ENCODE measurements at regions not wholly inside any gene's neighbourhood (a gene's known extent, or its start where the extent isn't known, plus 50 kb on each side); places are given as distances from the start of the nearest gene placed in this dataset.

DNA sequence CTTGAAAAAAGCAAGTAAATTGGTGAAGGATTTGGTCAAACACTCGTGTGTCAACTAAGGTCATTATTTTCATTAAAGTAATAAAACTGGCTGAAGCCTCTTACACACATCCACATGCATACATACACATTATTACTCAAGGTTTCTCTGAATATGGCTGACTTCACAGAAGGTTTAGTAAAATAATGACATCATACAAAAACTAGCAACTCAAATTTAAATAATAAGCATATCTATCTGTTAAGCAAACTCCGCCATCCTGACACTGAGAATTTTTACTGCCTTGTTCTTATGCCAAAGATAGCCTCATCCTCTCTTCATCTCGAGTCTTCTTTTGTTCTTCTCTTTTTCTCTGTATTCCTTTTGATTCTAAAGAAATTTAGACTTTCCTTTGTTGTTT lies 739.1 kb downstream of the GBE1 start:
- ATAC-seq (ENCODE audit: low read depth) (no peak), DNase-seq (ENCODE audit: low spot score in 2 of 2) (no peak)
- no peak overlapping the region for H3K4me3 Mint-ChIP-seq
- no peaks in the 10 kb centered on the region for H3K4me1 Mint-ChIP-seq
- no peaks in the 10 kb centered on the region for H3K36me3 Mint-ChIP-seq
- no peak overlapping the region for H3K27ac Mint-ChIP-seq
- H3K9me3 Mint-ChIP-seq = peaks cover 3% of the 10 kb centered on the region
- H3K27me3 Mint-ChIP-seq = no peaks in the 10 kb centered on the region

GRCh38 chr3:81013360-81013759 lies 748.1 kb downstream of the GBE1 start:
- Mint-ChIP-seq H3K4me1 (no peaks in the 10 kb centered on the region), H3K27me3 (no peaks in the 10 kb centered on the region), H3K27ac (no peak overlapping the region), H3K9me3 (peaks cover 7% of the 10 kb centered on the region), H3K4me3 (no peak overlapping the region), H3K36me3 (no peaks in the 10 kb centered on the region)
- no peak for ATAC-seq (ENCODE audit: low read depth)
- DNase-seq (ENCODE audit: low spot score in 2 of 2) = no peak

DNA sequence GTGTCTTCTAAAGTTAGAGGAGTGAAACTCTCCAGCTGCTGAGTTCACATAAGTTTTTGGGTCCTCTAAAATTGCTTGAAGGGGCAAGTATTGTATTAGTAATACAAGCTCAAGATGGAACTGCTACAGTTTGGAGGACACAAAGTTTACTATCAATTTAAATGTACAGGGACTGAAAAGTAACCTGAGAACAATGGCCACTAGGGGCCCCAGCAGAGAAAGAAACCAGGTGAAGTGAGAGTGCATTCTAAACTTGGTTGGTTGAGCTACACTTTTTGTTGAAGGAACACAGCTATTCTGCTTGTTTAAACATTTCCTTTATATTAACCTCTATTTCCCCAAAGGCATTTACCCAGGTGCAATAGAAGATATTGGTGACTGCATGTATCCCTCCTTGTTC lies 755.5 kb downstream of the GBE1 start:
- Mint-ChIP-seq H3K27ac (no peak overlapping the region), H3K4me3 (no peak overlapping the region), H3K9me3 (peaks cover 3% of the 10 kb centered on the region), H3K27me3 (no peaks in the 10 kb centered on the region), H3K4me1 (no peaks in the 10 kb centered on the region), H3K36me3 (no peaks in the 10 kb centered on the region)
- DNase-seq (ENCODE audit: low spot score in 2 of 2) (no peak), ATAC-seq (ENCODE audit: low read depth) (no peak)

- Mint-ChIP-seq H3K27ac (no peak overlapping the region), H3K27me3 (no peaks in the 10 kb centered on the region), H3K36me3 (no peaks in the 10 kb centered on the region), H3K4me1 (no peaks in the 10 kb centered on the region), H3K9me3 (peaks cover 4% of the 10 kb centered on the region), H3K4me3 (no peak overlapping the region)
- no peak for ATAC-seq (ENCODE audit: low read depth)
- DNase-seq (ENCODE audit: low spot score in 2 of 2) = no peak
Measured at GRCh38 chr3:81003817-81004216, 757.6 kb downstream of the GBE1 start.

GRCh38 chr3:81003008-81003645 lies 758.3 kb downstream of the GBE1 start:
- H3K4me3 Mint-ChIP-seq = no peak overlapping the region
- H3K27ac Mint-ChIP-seq = no peak overlapping the region
- no peaks in the 10 kb centered on the region for H3K4me1 Mint-ChIP-seq
- no peak for DNase-seq (ENCODE audit: low spot score in 2 of 2)
- H3K36me3 Mint-ChIP-seq = no peaks in the 10 kb centered on the region
- H3K9me3 Mint-ChIP-seq = peaks cover 4% of the 10 kb centered on the region
- no peaks in the 10 kb centered on the region for H3K27me3 Mint-ChIP-seq
- ATAC-seq (ENCODE audit: low read depth) = no peak

- Mint-ChIP-seq H3K9me3 (peaks cover 5% of the 10 kb centered on the region), H3K27ac (no peak overlapping the region), H3K36me3 (no peaks in the 10 kb centered on the region), H3K4me3 (no peak overlapping the region), H3K27me3 (no peaks in the 10 kb centered on the region), H3K4me1 (no peaks in the 10 kb centered on the region)
- ATAC-seq (ENCODE audit: low read depth) = no peak
- DNase-seq (ENCODE audit: low spot score in 2 of 2) = no peak
Measured at GRCh38 chr3:80999481-80999880, 762.0 kb downstream of the GBE1 start.

GRCh38 chr3:80998022-80998421 lies 763.4 kb downstream of the GBE1 start:
- no peak overlapping the region for H3K4me3 Mint-ChIP-seq
- H3K27ac Mint-ChIP-seq = no peak overlapping the region
- H3K27me3 Mint-ChIP-seq = no peaks in the 10 kb centered on the region
- peaks cover 5% of the 10 kb centered on the region for H3K9me3 Mint-ChIP-seq
- no peak for ATAC-seq (ENCODE audit: low read depth)
- DNase-seq (ENCODE audit: low spot score in 2 of 2) = no peak
- H3K36me3 Mint-ChIP-seq = no peaks in the 10 kb centered on the region
- H3K4me1 Mint-ChIP-seq = no peaks in the 10 kb centered on the region

- Mint-ChIP-seq H3K27me3 (no peaks in the 10 kb centered on the region), H3K4me3 (no peak overlapping the region), H3K36me3 (no peaks in the 10 kb centered on the region), H3K27ac (no peak overlapping the region), H3K9me3 (peaks cover 5% of the 10 kb centered on the region), H3K4me1 (no peaks in the 10 kb centered on the region)
- ATAC-seq (ENCODE audit: low read depth) = no peak
- DNase-seq (ENCODE audit: low spot score in 2 of 2) = no peak
Measured at GRCh38 chr3:80997622-80998021, 763.8 kb downstream of the GBE1 start.

DNA sequence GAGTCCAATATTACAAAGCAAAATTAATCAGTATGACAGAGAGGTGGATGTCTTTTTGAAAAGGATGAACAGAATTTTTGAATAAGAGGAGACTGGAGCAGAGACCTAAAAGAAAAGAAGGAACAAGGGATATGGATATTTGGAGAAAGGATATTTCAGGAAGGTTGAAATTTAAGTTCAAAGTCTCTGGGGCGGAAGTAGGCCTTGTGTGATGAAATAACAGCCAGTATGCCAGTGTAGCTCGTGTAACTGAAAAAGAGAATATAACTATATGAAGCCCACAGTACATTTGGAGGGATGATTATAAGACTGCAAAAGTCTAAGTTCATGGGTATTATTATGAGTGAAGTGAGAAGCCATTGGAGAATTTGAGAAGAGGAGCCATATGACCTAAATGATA lies 766.7 kb downstream of the GBE1 start:
- Mint-ChIP-seq H3K36me3 (no peaks in the 10 kb centered on the region), H3K4me3 (no peak overlapping the region), H3K4me1 (no peaks in the 10 kb centered on the region), H3K27me3 (no peaks in the 10 kb centered on the region), H3K9me3 (peaks cover 5% of the 10 kb centered on the region), H3K27ac (no peak overlapping the region)
- DNase-seq (ENCODE audit: low spot score in 2 of 2) = no peak
- ATAC-seq (ENCODE audit: low read depth) = no peak

GRCh38 chr3:80994085-80994665 lies 767.3 kb downstream of the GBE1 start:
- Mint-ChIP-seq H3K4me3 (no peak overlapping the region), H3K27me3 (no peaks in the 10 kb centered on the region), H3K36me3 (no peaks in the 10 kb centered on the region), H3K27ac (no peak overlapping the region), H3K9me3 (peaks cover 4% of the 10 kb centered on the region), H3K4me1 (no peaks in the 10 kb centered on the region)
- no peak for ATAC-seq (ENCODE audit: low read depth)
- no peak for DNase-seq (ENCODE audit: low spot score in 2 of 2)

GRCh38 chr3:80993241-80993945 lies 768.1 kb downstream of the GBE1 start:
- H3K9me3 Mint-ChIP-seq = peaks cover 4% of the 10 kb centered on the region
- no peaks in the 10 kb centered on the region for H3K27me3 Mint-ChIP-seq
- no peak overlapping the region for H3K27ac Mint-ChIP-seq
- no peaks in the 10 kb centered on the region for H3K4me1 Mint-ChIP-seq
- DNase-seq (ENCODE audit: low spot score in 2 of 2) = no peak
- no peaks in the 10 kb centered on the region for H3K36me3 Mint-ChIP-seq
- ATAC-seq (ENCODE audit: low read depth) = no peak
- no peak overlapping the region for H3K4me3 Mint-ChIP-seq

DNA sequence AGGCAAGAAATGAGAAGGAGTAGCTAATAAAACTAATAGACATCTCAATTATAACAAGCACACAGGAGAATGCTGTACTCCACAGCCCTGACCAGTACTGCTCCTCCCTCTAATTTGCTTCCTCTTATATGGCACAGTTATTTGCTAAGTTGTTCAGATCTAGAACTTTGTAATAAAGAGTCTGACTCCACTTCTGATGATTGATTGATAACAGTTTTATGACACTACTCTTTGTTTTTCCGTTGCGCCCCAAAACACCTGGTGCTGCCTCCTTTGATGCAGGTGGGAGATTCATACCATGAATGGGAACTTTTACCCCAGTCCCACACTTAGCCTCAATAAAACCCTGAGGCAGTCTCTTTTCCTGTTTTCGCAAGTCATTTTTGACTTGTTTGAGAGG lies 777.7 kb downstream of the GBE1 start:
- DNase-seq (ENCODE audit: low spot score in 2 of 2) (no peak), ATAC-seq (ENCODE audit: low read depth) (no peak)
- Mint-ChIP-seq H3K27me3 (no peaks in the 10 kb centered on the region), H3K9me3 (peaks cover 5% of the 10 kb centered on the region), H3K4me1 (no peaks in the 10 kb centered on the region), H3K27ac (no peak overlapping the region), H3K36me3 (no peaks in the 10 kb centered on the region), H3K4me3 (no peak overlapping the region)

DNA sequence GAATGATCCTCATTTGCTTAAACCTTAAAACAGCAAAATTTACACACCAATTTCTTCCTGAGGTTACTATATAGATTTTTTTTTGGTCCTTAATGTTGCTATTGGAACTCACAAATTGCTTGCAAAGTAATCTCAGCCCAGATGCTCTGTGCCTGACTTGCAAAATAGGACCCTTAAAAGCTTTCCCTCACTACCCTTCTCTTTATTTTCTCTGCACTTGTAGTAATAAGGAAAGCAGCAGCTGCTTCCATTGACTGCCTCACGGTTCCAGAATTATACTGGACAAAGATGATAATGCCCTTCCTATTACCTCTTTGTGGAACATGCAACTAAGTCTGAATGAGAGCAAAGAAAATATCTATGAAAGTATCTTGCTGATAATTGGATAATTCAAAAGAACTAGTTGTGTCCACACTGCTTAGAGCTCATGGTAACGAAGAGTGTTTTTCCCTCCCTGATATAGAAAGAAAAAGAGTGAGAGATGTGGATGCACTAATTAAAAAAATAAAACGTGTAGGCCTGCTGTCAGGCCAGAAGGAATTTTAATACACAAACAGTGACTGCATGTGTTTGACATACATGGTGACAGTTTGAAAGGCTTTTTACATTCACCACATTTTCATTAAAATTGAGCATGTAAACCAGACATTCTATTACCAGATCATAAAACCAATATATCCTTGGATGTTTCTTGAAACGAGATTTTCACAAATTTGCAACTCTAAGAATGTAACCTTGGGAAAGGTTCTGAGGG lies 783.1 kb downstream of the GBE1 start:
- no peak overlapping the region for H3K4me3 Mint-ChIP-seq
- no peaks in the 10 kb centered on the region for H3K4me1 Mint-ChIP-seq
- DNase-seq (ENCODE audit: low spot score in 2 of 2) (no peak), ATAC-seq (ENCODE audit: low read depth) (no peak)
- H3K27ac Mint-ChIP-seq = no peak overlapping the region
- H3K36me3 Mint-ChIP-seq = no peaks in the 10 kb centered on the region
- H3K27me3 Mint-ChIP-seq = no peaks in the 10 kb centered on the region
- peaks cover 5% of the 10 kb centered on the region for H3K9me3 Mint-ChIP-seq

- no peaks in the 10 kb centered on the region for H3K27me3 Mint-ChIP-seq
- peaks cover 4% of the 10 kb centered on the region for H3K9me3 Mint-ChIP-seq
- no peaks in the 10 kb centered on the region for H3K4me1 Mint-ChIP-seq
- H3K36me3 Mint-ChIP-seq = no peaks in the 10 kb centered on the region
- no peak overlapping the region for H3K27ac Mint-ChIP-seq
- no peak for ATAC-seq (ENCODE audit: low read depth)
- H3K4me3 Mint-ChIP-seq = no peak overlapping the region
- no peak for DNase-seq (ENCODE audit: low spot score in 2 of 2)
Measured at GRCh38 chr3:80970292-80970691, 791.2 kb downstream of the GBE1 start.
